B cell (primary cell): ENCODE measurements at regions not wholly inside any gene's neighbourhood (a gene's known extent, or its start where the extent isn't known, plus 50 kb on each side); places are given as distances from the start of the nearest gene placed in this dataset.

Source experiments
- ATAC-seq: fragments of 200-7000 bp; cut with Tn5 transposase; one replicate; pipeline ENCODE4 v1.10.0; 2021; ENCODE audit warnings: low read depth, mild to moderate bottlenecking, moderate number of reproducible peaks, moderate library complexity
- CTCF ChIA-PET: fragments of 350-600 bp; sonication (Branson Sonifier 250); formaldehyde crosslinking; loops from one replicate; lab custom pipeline; 2021; ENCODE audit warnings: antibody characterized with exemption, inconsistent platforms; lab: Charles Lee
- POLR2A ChIA-PET: fragments of 350-600 bp; sonication (Branson Sonifier 250); formaldehyde crosslinking; loops from one replicate; lab custom pipeline; 2021; ENCODE audit warnings: antibody characterized with exemption; lab: Charles Lee
- DNase-seq: peaks from one replicate; pipeline ENCODE4 v3.0.0; 2013
- H2AFZ ChIP-seq: 2 replicates; pipeline ENCODE4 v1.6.1; 2012; ENCODE audit warnings: mild to moderate bottlenecking, low read depth, low read length; ENCODE audit not compliant: insufficient read depth, poor library complexity, severe bottlenecking
- H3K27ac ChIP-seq, 2 donors: 1 replicate in 1 of 2; 2 replicates in 1 of 2; pipeline ENCODE4 v1.5.1; 2012 to 2013; ENCODE audit warnings: low read length in 2 of 2, mild to moderate bottlenecking in 2 of 2, moderate library complexity in 1 of 2
- H3K27me3 ChIP-seq, 4 experiments: fragments of 200-600 bp in 1 of 4; sonication (generic) in 1 of 4; replicated peaks in 1 of 4; 1 replicate in 2 of 4; 2 replicates in 2 of 4; pipeline versions ENCODE4 v1.6.1 to v1.7.0; 2013 to 2016; ENCODE audit warnings: low read length in 3 of 4, mild to moderate bottlenecking in 2 of 4, mixed read lengths in 1 of 4, moderate library complexity in 1 of 4; ENCODE audit not compliant: insufficient read depth in 4 of 4, control insufficient read depth in 3 of 4; ENCODE audit errors: control extremely low read depth in 1 of 4
- H3K36me3 ChIP-seq, 2 experiments: replicated peaks in 1 of 2; 1 replicate in 1 of 2; 2 replicates in 1 of 2; pipeline versions ENCODE4 v1.6.1 to v1.7.1; 2013; ENCODE audit warnings: low read length in 1 of 2; ENCODE audit not compliant: insufficient read depth in 2 of 2, control insufficient read depth in 1 of 2; ENCODE audit errors: control extremely low read depth in 1 of 2, extremely low read depth in 1 of 2
- H3K4me1 ChIP-seq, 2 donors: fragments of 200-600 bp in 1 of 2; sonication (generic) in 1 of 2; 1 replicate in 1 of 2; 2 replicates in 1 of 2; pipeline versions ENCODE4 v1.5.1 to v1.6.1; 2013 to 2017; ENCODE audit warnings: low read length in 2 of 2; ENCODE audit not compliant: control insufficient read depth in 2 of 2, insufficient read depth in 2 of 2
- H3K4me2 ChIP-seq: replicated peaks from 2 replicates; pipeline ENCODE3; 2012; ENCODE audit warnings: mild to moderate bottlenecking, low read depth, low read length; ENCODE audit not compliant: poor library complexity, severe bottlenecking
- H3K4me3 ChIP-seq, 5 experiments: fragments of 200-600 bp in 1 of 5; sonication (generic) in 1 of 5; 1 replicate in 3 of 5; 2 replicates in 2 of 5; pipeline versions ENCODE4 v1.5.1 to v1.7.0; 2011 to 2016; ENCODE audit warnings: low read length in 4 of 5, mild to moderate bottlenecking in 4 of 5, low read depth in 2 of 5, control low read depth in 1 of 5, moderate library complexity in 1 of 5; ENCODE audit not compliant: insufficient read depth in 1 of 5; ENCODE audit errors: control extremely low read depth in 1 of 5, extremely low read depth in 1 of 5
- H3K79me2 ChIP-seq: fragments of 200-600 bp; sonication (generic); one replicate; pipeline ENCODE4 v1.6.0; 2016; ENCODE audit warnings: low read length; ENCODE audit not compliant: control insufficient read depth, insufficient read depth
- H3K9ac ChIP-seq: fragments of 200-600 bp; sonication (generic); 2 replicates; pipeline ENCODE4 v1.6.1; 2017; ENCODE audit warnings: mild to moderate bottlenecking, low read length, moderate library complexity
- H3K9me3 ChIP-seq, 3 donors: one replicate each; pipeline versions ENCODE4 v1.6.1 to v1.7.1; 2013; ENCODE audit warnings: low read length in 2 of 3; ENCODE audit not compliant: control insufficient read depth in 2 of 3, insufficient read depth in 1 of 3; ENCODE audit errors: control extremely low read depth in 1 of 3
- H4K20me1 ChIP-seq: 2 replicates; pipeline ENCODE4 v1.6.0; 2012; ENCODE audit warnings: mild to moderate bottlenecking, low read length; ENCODE audit not compliant: insufficient read depth, control insufficient read depth, poor library complexity, severe bottlenecking
- H3K27ac Mint-ChIP-seq: one replicate; pipeline ENCODE4 v1.8.0; 2021; ENCODE audit warnings: mixed read lengths
- H3K27me3 Mint-ChIP-seq: one replicate; pipeline ENCODE4 v1.8.0; 2021; ENCODE audit warnings: mixed read lengths
- H3K4me1 Mint-ChIP-seq: one replicate; pipeline ENCODE4 v1.8.0; 2021; ENCODE audit warnings: mixed read lengths
- H3K4me3 Mint-ChIP-seq: one replicate; pipeline ENCODE4 v1.8.0; 2021; ENCODE audit warnings: mixed read lengths
- H3K9me3 Mint-ChIP-seq: one replicate; pipeline ENCODE4 v1.8.0; 2022; ENCODE audit warnings: mixed read lengths; ENCODE audit not compliant: insufficient read depth
- EZH2 ChIP-seq: IDR thresholded peaks from 2 replicates; pipeline ENCODE4 v1.6.1; 2012; ENCODE audit warnings: borderline replicate concordance, low read depth, mild to moderate bottlenecking, moderate library complexity, low read length; ENCODE audit not compliant: insufficient read depth, poor library complexity, severe bottlenecking
- WGBS: methylation state at CpG from one replicate; pipeline ENCODE4 v1.1.5; 2013; ENCODE audit warnings: missing lambda C conversion rate; ENCODE audit not compliant: insufficient coverage; 5-methylcytosine and 5-hydroxymethylcytosine counted together
- intact Hi-C: fragments of 100-400 bp; cut with micrococcal nuclease; formaldehyde crosslinking; loops from one replicate; pipeline ENCODE4 v1.10.0; 2022
- TF ChIP-seq, protein P1 (sequence below): fragments of 200-600 bp; IDR thresholded peaks from one replicate; pipeline ENCODE4 v1.8.0; 2022; ENCODE audit warnings: antibody characterized with exemption, mild to moderate bottlenecking

DNA sequence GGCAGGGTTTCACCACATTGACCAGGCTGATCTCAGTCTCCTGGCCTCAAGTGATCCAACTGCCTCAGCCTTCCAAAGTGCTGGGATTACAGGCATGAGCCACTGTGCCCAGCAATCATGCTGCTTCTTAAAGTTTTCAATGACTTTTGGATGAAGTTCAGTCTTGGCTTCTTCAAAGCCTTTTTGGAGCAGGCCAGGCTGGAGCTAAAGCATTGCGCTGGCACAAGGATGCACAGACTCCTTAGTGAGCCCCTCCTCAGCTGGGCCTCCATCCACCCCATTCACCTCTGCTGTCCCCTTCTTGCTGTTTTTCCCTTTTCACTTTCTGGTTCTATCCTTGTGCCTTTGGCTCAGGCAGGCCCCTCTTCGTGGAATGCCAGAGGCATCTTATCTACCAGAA, 638.6 kb downstream of the TYW1 start:
- Mint-ChIP-seq H3K9me3 (no peaks in the 10 kb centered on the region), H3K27ac (no peak overlapping the region), H3K4me3 (no peak overlapping the region), H3K4me1 (no peaks in the 10 kb centered on the region), H3K27me3 (no peaks in the 10 kb centered on the region)
- Histone ChIP-seq H3K79me2 (no peaks in the 10 kb centered on the region), H3K4me1 (no peaks in the 10 kb centered on the region), H3K9ac (no peak overlapping the region), H3K27me3 (no peaks in the 10 kb centered on the region), H3K27ac (no peak overlapping the region), H3K9me3 (peaks cover 0 to 5% (median 0%) of the 10 kb centered on the region in 3 donors), H4K20me1 (no peaks in the 10 kb centered on the region), H3K36me3 (no peaks in the 10 kb centered on the region), H3K4me2 (no peak overlapping the region), H3K4me3 (no peak overlapping the region), H2AFZ (no peak overlapping the region)
- no peak for TF ChIP-seq EZH2
- TF ChIP-seq, protein P1, sequence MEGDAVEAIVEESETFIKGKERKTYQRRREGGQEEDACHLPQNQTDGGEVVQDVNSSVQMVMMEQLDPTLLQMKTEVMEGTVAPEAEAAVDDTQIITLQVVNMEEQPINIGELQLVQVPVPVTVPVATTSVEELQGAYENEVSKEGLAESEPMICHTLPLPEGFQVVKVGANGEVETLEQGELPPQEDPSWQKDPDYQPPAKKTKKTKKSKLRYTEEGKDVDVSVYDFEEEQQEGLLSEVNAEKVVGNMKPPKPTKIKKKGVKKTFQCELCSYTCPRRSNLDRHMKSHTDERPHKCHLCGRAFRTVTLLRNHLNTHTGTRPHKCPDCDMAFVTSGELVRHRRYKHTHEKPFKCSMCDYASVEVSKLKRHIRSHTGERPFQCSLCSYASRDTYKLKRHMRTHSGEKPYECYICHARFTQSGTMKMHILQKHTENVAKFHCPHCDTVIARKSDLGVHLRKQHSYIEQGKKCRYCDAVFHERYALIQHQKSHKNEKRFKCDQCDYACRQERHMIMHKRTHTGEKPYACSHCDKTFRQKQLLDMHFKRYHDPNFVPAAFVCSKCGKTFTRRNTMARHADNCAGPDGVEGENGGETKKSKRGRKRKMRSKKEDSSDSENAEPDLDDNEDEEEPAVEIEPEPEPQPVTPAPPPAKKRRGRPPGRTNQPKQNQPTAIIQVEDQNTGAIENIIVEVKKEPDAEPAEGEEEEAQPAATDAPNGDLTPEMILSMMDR = no peak
- intact Hi-C loops = no loop called here
- 85% methylated on average over 2 of the region's 2 CpGs for WGBS
- CTCF ChIA-PET = no interaction called here
- POLR2A ChIA-PET = no interaction called here
- ATAC-seq (no peak), DNase-seq (no peak)

DNA sequence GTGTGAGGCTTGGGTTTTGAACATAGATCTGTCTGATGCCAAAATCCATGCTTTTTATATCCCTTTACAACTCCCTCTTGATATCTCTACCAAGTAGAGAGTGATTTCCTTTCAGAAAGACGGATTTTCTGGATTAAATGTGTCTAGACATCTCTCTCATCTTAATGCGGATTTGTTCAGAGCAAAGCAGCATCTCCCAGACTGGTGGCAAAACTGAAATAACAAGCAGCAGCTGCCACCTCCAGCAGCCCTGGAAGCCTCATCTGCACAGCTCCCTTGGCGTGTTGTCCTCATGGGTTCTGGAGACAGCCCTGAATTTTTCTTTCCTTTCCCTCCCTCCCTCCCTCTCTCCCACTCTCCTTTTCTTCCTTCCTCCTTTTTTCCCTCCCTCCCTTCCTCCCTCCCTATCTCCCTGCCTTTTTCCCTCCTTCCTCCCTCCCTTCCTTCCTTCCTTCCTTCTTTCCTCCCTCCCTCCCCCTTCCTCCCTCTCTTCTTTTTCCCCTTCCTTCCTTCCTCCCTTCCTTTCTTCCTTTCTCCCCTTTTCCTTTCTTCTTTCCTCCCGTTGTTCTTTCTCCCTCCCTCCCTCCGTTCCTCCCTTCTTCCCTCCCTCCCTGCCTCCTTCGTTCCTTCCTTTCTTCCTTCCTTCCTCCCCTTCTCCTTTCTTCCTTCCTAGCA, 639.9 kb downstream of the TYW1 start:
- H3K4me2 ChIP-seq = no peak overlapping the region
- ChIA-PET CTCF (no interaction called here), POLR2A (no interaction called here)
- intact Hi-C loops = no loop called here
- no peak overlapping the region for H3K4me3 ChIP-seq
- WGBS = 71% methylated on average over 6 of the region's 6 CpGs
- H3K27me3 Mint-ChIP-seq = no peaks in the 10 kb centered on the region
- H4K20me1 ChIP-seq = no peaks in the 10 kb centered on the region
- H3K4me3 Mint-ChIP-seq = no peak overlapping the region
- no peaks in the 10 kb centered on the region for H3K36me3 ChIP-seq
- ATAC-seq (no peak), DNase-seq (no peak)
- H2AFZ ChIP-seq = no peak overlapping the region
- no peaks in the 10 kb centered on the region for H3K79me2 ChIP-seq
- no peaks in the 10 kb centered on the region for H3K27me3 ChIP-seq
- H3K27ac Mint-ChIP-seq = no peak overlapping the region
- H3K4me1 ChIP-seq = no peaks in the 10 kb centered on the region
- no peak overlapping the region for H3K27ac ChIP-seq
- H3K9me3 Mint-ChIP-seq = no peaks in the 10 kb centered on the region
- TF ChIP-seq, protein P1 = no peak
- TF ChIP-seq EZH2 = no peak
- no peaks in the 10 kb centered on the region for H3K4me1 Mint-ChIP-seq
- H3K9me3 ChIP-seq = peaks cover 0 to 5% (median 0%) of the 10 kb centered on the region in 3 donors
- no peak overlapping the region for H3K9ac ChIP-seq
